ENCODE measurements at regions not wholly inside any gene's neighbourhood (a gene's known extent, or its start where the extent isn't known, plus 50 kb on each side); places are given as distances from the start of the nearest gene placed in this dataset.

GRCh38 chr18:76099931-76100457 lies 395.0 kb downstream of the ZNF516 start:
- H3F3A ChIP-seq (replicated peaks; ENCODE audit: low read depth), result no peaks in the 10 kb centered on the region
- H3K4me2 ChIP-seq, result no peak overlapping the region
- H2AFZ ChIP-seq, result peak overlapping the region; percentile 90
- Mint-ChIP-seq H3K4me1 (peaks cover 3% of the 10 kb centered on the region; the same call in 2 of the 3 replicates), H3K27ac (no peak overlapping the region), H3K36me3 (ENCODE audit: low read depth) (no peaks in the 10 kb centered on the region; the same call in 2 of the 3 replicates), H3K4me3 (no peak overlapping the region), H3K27me3 (ENCODE audit: insufficient read depth, low read depth, poor library complexity) (no peaks in the 10 kb centered on the region), H3K9me3 (peaks cover 14% of the 10 kb centered on the region)
- no peaks in the 10 kb centered on the region for H3K27me3 ChIP-seq (ENCODE audit: insufficient read depth)
- H3K4me3 ChIP-seq, result no peak overlapping the region
- H3K4me1 ChIP-seq (ENCODE audit: insufficient read depth), result no peaks in the 10 kb centered on the region
- TF ChIP-seq NANOG (IDR thresholded peaks at IDR 0.05; ENCODE audit: borderline replicate concordance) (no peak), ZNF331 (CRISPR knock-in tag; IDR thresholded peaks at IDR 0.05; ENCODE audit: low read depth) (no peak), EZH2phosphoT487 (IDR thresholded peaks at IDR 0.05; ENCODE audit: unreplicated experiment) (no peak), STAT1 (IDR thresholded peaks at IDR 0.05; ENCODE audit: unreplicated experiment) (no peak), CTCF (conservative IDR thresholded peaks at IDR 0.05; ENCODE audit: low read depth in 2 of 2) (no peak), EZH2 (IDR thresholded peaks at IDR 0.05; ENCODE audit: low read depth, unreplicated experiment) (no peak), JUNB (IDR thresholded peaks at IDR 0.05; ENCODE audit: unreplicated experiment) (no peak), POLR2AphosphoS5 (IDR thresholded peaks at IDR 0.05; ENCODE audit: low read depth) (no peak), ZNF114 (CRISPR knock-in tag; IDR thresholded peaks at IDR 0.05) (no peak), CREB1 (CRISPR knock-in tag; IDR thresholded peaks at IDR 0.05; ENCODE audit: low read depth) (no peak)
- TF ChIP-seq, protein P1, sequence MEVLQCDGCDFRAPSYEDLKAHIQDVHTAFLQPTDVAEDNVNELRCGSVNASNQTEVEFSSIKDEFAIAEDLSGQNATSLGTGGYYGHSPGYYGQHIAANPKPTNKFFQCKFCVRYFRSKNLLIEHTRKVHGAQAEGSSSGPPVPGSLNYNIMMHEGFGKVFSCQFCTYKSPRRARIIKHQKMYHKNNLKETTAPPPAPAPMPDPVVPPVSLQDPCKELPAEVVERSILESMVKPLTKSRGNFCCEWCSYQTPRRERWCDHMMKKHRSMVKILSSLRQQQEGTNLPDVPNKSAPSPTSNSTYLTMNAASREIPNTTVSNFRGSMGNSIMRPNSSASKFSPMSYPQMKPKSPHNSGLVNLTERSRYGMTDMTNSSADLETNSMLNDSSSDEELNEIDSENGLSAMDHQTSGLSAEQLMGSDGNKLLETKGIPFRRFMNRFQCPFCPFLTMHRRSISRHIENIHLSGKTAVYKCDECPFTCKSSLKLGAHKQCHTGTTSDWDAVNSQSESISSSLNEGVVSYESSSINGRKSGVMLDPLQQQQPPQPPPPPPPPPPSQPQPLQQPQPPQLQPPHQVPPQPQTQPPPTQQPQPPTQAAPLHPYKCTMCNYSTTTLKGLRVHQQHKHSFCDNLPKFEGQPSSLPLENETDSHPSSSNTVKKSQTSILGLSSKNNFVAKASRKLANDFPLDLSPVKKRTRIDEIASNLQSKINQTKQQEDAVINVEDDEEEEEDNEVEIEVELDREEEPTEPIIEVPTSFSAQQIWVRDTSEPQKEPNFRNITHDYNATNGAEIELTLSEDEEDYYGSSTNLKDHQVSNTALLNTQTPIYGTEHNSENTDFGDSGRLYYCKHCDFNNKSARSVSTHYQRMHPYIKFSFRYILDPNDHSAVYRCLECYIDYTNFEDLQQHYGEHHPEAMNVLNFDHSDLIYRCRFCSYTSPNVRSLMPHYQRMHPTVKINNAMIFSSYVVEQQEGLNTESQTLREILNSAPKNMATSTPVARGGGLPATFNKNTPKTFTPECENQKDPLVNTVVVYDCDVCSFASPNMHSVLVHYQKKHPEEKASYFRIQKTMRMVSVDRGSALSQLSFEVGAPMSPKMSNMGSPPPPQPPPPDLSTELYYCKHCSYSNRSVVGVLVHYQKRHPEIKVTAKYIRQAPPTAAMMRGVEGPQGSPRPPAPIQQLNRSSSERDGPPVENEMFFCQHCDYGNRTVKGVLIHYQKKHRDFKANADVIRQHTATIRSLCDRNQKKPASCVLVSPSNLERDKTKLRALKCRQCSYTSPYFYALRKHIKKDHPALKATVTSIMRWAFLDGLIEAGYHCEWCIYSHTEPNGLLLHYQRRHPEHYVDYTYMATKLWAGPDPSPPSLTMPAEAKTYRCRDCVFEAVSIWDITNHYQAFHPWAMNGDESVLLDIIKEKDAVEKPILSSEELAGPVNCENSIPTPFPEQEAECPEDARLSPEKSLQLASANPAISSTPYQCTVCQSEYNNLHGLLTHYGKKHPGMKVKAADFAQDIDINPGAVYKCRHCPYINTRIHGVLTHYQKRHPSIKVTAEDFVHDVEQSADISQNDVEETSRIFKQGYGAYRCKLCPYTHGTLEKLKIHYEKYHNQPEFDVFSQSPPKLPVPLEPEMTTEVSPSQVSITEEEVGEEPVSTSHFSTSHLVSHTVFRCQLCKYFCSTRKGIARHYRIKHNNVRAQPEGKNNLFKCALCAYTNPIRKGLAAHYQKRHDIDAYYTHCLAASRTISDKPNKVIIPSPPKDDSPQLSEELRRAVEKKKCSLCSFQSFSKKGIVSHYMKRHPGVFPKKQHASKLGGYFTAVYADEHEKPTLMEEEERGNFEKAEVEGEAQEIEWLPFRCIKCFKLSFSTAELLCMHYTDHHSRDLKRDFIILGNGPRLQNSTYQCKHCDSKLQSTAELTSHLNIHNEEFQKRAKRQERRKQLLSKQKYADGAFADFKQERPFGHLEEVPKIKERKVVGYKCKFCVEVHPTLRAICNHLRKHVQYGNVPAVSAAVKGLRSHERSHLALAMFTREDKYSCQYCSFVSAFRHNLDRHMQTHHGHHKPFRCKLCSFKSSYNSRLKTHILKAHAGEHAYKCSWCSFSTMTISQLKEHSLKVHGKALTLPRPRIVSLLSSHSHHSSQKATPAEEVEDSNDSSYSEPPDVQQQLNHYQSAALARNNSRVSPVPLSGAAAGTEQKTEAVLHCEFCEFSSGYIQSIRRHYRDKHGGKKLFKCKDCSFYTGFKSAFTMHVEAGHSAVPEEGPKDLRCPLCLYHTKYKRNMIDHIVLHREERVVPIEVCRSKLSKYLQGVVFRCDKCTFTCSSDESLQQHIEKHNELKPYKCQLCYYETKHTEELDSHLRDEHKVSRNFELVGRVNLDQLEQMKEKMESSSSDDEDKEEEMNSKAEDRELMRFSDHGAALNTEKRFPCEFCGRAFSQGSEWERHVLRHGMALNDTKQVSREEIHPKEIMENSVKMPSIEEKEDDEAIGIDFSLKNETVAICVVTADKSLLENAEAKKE (CRISPR knock-in tag; IDR thresholded peaks at IDR 0.05), result no peak
- TF ChIP-seq, protein P2, sequence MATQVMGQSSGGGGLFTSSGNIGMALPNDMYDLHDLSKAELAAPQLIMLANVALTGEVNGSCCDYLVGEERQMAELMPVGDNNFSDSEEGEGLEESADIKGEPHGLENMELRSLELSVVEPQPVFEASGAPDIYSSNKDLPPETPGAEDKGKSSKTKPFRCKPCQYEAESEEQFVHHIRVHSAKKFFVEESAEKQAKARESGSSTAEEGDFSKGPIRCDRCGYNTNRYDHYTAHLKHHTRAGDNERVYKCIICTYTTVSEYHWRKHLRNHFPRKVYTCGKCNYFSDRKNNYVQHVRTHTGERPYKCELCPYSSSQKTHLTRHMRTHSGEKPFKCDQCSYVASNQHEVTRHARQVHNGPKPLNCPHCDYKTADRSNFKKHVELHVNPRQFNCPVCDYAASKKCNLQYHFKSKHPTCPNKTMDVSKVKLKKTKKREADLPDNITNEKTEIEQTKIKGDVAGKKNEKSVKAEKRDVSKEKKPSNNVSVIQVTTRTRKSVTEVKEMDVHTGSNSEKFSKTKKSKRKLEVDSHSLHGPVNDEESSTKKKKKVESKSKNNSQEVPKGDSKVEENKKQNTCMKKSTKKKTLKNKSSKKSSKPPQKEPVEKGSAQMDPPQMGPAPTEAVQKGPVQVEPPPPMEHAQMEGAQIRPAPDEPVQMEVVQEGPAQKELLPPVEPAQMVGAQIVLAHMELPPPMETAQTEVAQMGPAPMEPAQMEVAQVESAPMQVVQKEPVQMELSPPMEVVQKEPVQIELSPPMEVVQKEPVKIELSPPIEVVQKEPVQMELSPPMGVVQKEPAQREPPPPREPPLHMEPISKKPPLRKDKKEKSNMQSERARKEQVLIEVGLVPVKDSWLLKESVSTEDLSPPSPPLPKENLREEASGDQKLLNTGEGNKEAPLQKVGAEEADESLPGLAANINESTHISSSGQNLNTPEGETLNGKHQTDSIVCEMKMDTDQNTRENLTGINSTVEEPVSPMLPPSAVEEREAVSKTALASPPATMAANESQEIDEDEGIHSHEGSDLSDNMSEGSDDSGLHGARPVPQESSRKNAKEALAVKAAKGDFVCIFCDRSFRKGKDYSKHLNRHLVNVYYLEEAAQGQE (IDR thresholded peaks at IDR 0.05; ENCODE audit: unreplicated experiment), result no peak
- TF ChIP-seq, protein P3, sequence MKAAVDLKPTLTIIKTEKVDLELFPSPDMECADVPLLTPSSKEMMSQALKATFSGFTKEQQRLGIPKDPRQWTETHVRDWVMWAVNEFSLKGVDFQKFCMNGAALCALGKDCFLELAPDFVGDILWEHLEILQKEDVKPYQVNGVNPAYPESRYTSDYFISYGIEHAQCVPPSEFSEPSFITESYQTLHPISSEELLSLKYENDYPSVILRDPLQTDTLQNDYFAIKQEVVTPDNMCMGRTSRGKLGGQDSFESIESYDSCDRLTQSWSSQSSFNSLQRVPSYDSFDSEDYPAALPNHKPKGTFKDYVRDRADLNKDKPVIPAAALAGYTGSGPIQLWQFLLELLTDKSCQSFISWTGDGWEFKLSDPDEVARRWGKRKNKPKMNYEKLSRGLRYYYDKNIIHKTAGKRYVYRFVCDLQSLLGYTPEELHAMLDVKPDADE (IDR thresholded peaks at IDR 0.05), result no peak
- H3K27ac ChIP-seq (ENCODE audit: low read depth), result no peak overlapping the region
- no peaks in the 10 kb centered on the region for H3K79me2 ChIP-seq (replicated peaks; ENCODE audit: insufficient read depth)
- H3K36me3 ChIP-seq (ENCODE audit: insufficient read depth), result no peaks in the 10 kb centered on the region
- no peaks in the 10 kb centered on the region for H4K20me1 ChIP-seq (replicated peaks; ENCODE audit: insufficient read depth)
- ATAC-seq (peak; percentile 67), DNase-seq (ENCODE audit: low spot score) (peak; percentile 3)
- peaks cover 8% of the 10 kb centered on the region; the same call in 1 of the 2 replicates for H3K9me2 ChIP-seq (ENCODE audit: insufficient read depth)

Data from GM23338 (cell line).